ENCODE measurements at regions not wholly inside any gene's neighbourhood (a gene's known extent, or its start where the extent isn't known, plus 50 kb on each side); places are given as distances from the start of the nearest gene placed in this dataset.

- peaks cover 0 to 4% (median 0%) of the 10 kb centered on the region in 4 donors for H3K4me1 ChIP-seq
- TF ChIP-seq CTCF (IDR thresholded peaks at IDR 0.05), result no peak
- TF ChIP-seq EP300 (IDR thresholded peaks at IDR 0.05), result no peak
- TF ChIP-seq POLR2A (IDR thresholded peaks at IDR 0.05), result no peak
- 87 to 92% methylated on average over 9 of the region's 9 CpGs for WGBS, 2 donors
These were observed 243.6 kb downstream of the SIPA1L2 start for GRCh38 chr1:232386294-232386693.

GRCh38 chr1:232385221-232385620 lies 244.7 kb downstream of the SIPA1L2 start:
- Histone ChIP-seq H3K4me1 (peaks cover 0 to 4% (median 0%) of the 10 kb centered on the region in 4 donors), H3K4me3 (no peak overlapping the region), H3K27ac (peak overlapping the region in 1 of 4 donors; percentile 36), H3K27me3 (no peaks in the 10 kb centered on the region), H3K9me3 (no peaks in the 10 kb centered on the region), H3K36me3 (no peaks in the 10 kb centered on the region)
- 56 to 78% methylated on average over 10 of the region's 10 CpGs for WGBS, 2 donors
- DNase-seq (ENCODE audit: low spot score in 2 of 2), result no peak
- TF ChIP-seq CTCF (IDR thresholded peaks at IDR 0.05) (no peak), POLR2A (IDR thresholded peaks at IDR 0.05) (no peak), EP300 (IDR thresholded peaks at IDR 0.05) (no peak)

More at GRCh38 chr1:232386294-232386693, 243.6 kb downstream of the SIPA1L2 start:
- Histone ChIP-seq H3K4me3 (no peak overlapping the region), H3K27me3 (no peaks in the 10 kb centered on the region), H3K9me3 (no peaks in the 10 kb centered on the region), H3K36me3 (no peaks in the 10 kb centered on the region), H3K27ac (no peak overlapping the region)
- DNase-seq (ENCODE audit: low spot score in 2 of 2), result no peak

GRCh38 chr1:232384171-232384883 lies 245.6 kb downstream of the SIPA1L2 start:
- Histone ChIP-seq H3K27me3 (no peaks in the 10 kb centered on the region), H3K36me3 (no peaks in the 10 kb centered on the region), H3K4me3 (no peak overlapping the region), H3K9me3 (no peaks in the 10 kb centered on the region), H3K4me1 (peaks cover 0 to 7% (median under 1%) of the 10 kb centered on the region in 4 donors), H3K27ac (peak overlapping the region in 1 of 4 donors; percentile 36)
- no peak for TF ChIP-seq CTCF (IDR thresholded peaks at IDR 0.05)
- no peak for TF ChIP-seq EP300 (IDR thresholded peaks at IDR 0.05)
- WGBS, 2 donors, result 85 to 88% methylated on average over 4 of the region's 4 CpGs
- DNase-seq (ENCODE audit: low spot score in 2 of 2), result no peak

- Histone ChIP-seq H3K9me3 (no peaks in the 10 kb centered on the region), H3K36me3 (no peaks in the 10 kb centered on the region), H3K27ac (no peak overlapping the region), H3K27me3 (no peaks in the 10 kb centered on the region), H3K4me3 (no peak overlapping the region), H3K4me1 (peaks cover 0 to 15% (median 4%) of the 10 kb centered on the region in 4 donors)
- 82 to 84% methylated on average over 13 of the region's 13 CpGs for WGBS, 2 donors
- no peak for TF ChIP-seq POLR2A (IDR thresholded peaks at IDR 0.05)
- no peak for TF ChIP-seq CTCF (IDR thresholded peaks at IDR 0.05)
- TF ChIP-seq EP300 (IDR thresholded peaks at IDR 0.05), result no peak
- DNase-seq (ENCODE audit: low spot score in 2 of 2), result no peak
These were observed 246.3 kb downstream of the SIPA1L2 start for GRCh38 chr1:232383455-232384123.

GRCh38 chr1:232382671-232383070 lies 247.3 kb downstream of the SIPA1L2 start:
- H3K27me3 ChIP-seq, result no peaks in the 10 kb centered on the region
- TF ChIP-seq CTCF (IDR thresholded peaks at IDR 0.05) (no peak), POLR2A (IDR thresholded peaks at IDR 0.05) (no peak), EP300 (IDR thresholded peaks at IDR 0.05) (no peak)
- 41 to 63% methylated on average over 4 of the region's 4 CpGs for WGBS, 2 donors
- no peak overlapping the region for H3K4me3 ChIP-seq
- H3K27ac ChIP-seq, result no peak overlapping the region
- peaks cover 0 to 24% (median 8%) of the 10 kb centered on the region in 4 donors for H3K4me1 ChIP-seq
- H3K36me3 ChIP-seq, result no peaks in the 10 kb centered on the region
- no peaks in the 10 kb centered on the region for H3K9me3 ChIP-seq
- DNase-seq (ENCODE audit: low spot score in 2 of 2), result no peak
